Thoracic aorta (tissue), 2 donors: ENCODE measurements at regions not wholly inside any gene's neighbourhood (a gene's known extent, or its start where the extent isn't known, plus 50 kb on each side); places are given as distances from the start of the nearest gene placed in this dataset.

ENCODE experiments used
- ATAC-seq: fragments of 150-250 bp; one replicate; pipeline ENCODE4 v1.8.0; 2017; ENCODE audit warnings: low read depth; ENCODE audit not compliant: insufficient number of reproducible peaks, low FRiP score
- DNase-seq: peaks from one replicate; pipeline ENCODE4 v3.0.0-alpha.2; 2020; ENCODE audit warnings: low spot score
- H3K27ac ChIP-seq, 2 donors: fragments of 200-600 bp; sonication (generic); 1 replicate in 1 of 2; 2 replicates in 1 of 2; pipeline ENCODE4 v1.5.1; 2016; ENCODE audit warnings: mild to moderate bottlenecking in 2 of 2, moderate library complexity in 2 of 2
- H3K27me3 ChIP-seq: fragments of 200-600 bp; sonication (generic); replicated peaks from 2 replicates; pipeline ENCODE4 v1.6.0; 2016; ENCODE audit warnings: mild to moderate bottlenecking; ENCODE audit not compliant: insufficient read depth
- H3K36me3 ChIP-seq: fragments of 200-600 bp; sonication (generic); one replicate; pipeline ENCODE4 v1.5.1; 2016
- H3K4me1 ChIP-seq, 2 donors: fragments of 200-600 bp; sonication (generic); 1 replicate in 1 of 2; 2 replicates in 1 of 2; pipeline versions ENCODE4 v1.5.1 to v1.6.0; 2016; ENCODE audit warnings: low read depth in 2 of 2, mild to moderate bottlenecking in 1 of 2; ENCODE audit not compliant: control insufficient read depth in 1 of 2
- H3K4me3 ChIP-seq: fragments of 200-600 bp; sonication (generic); 2 replicates; pipeline ENCODE4 v1.5.1; 2016; ENCODE audit warnings: mild to moderate bottlenecking
- H3K9me3 ChIP-seq: fragments of 200-600 bp; sonication (generic); 2 replicates; pipeline ENCODE4 v1.5.1; 2016
- CTCF ChIP-seq: fragments of 200-600 bp; sonication (generic); IDR thresholded peaks from one replicate; pipeline ENCODE4 v1.5.1; 2019; ENCODE audit warnings: antibody characterized with exemption

DNA sequence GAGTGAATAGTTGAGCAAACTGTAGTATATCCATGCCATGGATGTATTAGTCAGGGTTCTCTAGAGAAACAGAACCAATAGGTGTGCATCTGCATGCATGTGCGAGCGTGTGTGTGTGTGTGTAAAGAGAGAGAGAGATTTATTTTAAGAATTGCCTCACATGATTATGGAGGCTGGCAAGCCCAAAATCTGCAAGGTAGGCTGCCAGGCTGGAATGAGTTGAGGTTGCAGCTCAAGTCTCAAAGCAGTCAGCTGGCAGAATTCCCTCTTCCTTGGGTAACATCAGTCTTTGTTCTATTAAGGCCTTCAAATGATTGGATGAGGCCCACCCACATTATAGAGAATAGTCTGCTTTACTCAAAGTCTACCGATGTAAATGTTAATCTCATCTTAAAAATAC is 187.8 kb downstream of the ANAPC1 start:
- no peak for TF ChIP-seq CTCF
- no peak for DNase-seq
- H3K4me1 ChIP-seq: peaks cover 4 to 12% of the 10 kb centered on the region in 2 donors
- ATAC-seq: no peak
- H3K9me3 ChIP-seq: no peaks in the 10 kb centered on the region
- H3K36me3 ChIP-seq: no peaks in the 10 kb centered on the region
- H3K4me3 ChIP-seq: no peak overlapping the region
- H3K27ac ChIP-seq: no peak overlapping the region
- no peaks in the 10 kb centered on the region for H3K27me3 ChIP-seq

DNA sequence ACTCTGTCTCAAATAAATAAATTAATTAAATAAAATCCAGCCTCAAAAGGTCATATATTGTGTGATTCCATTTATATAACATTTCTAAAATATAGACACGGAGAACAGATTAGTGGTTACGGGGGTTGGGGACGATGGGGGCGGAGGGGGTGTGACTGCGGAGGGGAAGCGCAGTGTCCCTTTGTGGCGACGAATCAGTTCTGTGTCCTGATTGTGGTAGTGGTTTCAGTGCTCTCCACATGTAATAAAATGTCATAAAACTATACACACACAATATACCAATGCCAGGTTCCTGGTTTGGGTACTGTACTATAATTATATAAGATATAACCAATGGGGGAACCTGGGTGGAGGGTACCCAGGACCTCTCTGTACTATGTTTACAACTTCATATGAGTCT is 186.4 kb downstream of the ANAPC1 start:
- TF ChIP-seq CTCF: no peak
- H3K9me3 ChIP-seq: no peaks in the 10 kb centered on the region
- DNase-seq: no peak
- no peaks in the 10 kb centered on the region for H3K27me3 ChIP-seq
- H3K27ac ChIP-seq: no peak overlapping the region
- ATAC-seq: no peak
- H3K4me1 ChIP-seq: peaks cover 4 to 12% of the 10 kb centered on the region in 2 donors
- H3K36me3 ChIP-seq: no peaks in the 10 kb centered on the region
- H3K4me3 ChIP-seq: no peak overlapping the region

DNA sequence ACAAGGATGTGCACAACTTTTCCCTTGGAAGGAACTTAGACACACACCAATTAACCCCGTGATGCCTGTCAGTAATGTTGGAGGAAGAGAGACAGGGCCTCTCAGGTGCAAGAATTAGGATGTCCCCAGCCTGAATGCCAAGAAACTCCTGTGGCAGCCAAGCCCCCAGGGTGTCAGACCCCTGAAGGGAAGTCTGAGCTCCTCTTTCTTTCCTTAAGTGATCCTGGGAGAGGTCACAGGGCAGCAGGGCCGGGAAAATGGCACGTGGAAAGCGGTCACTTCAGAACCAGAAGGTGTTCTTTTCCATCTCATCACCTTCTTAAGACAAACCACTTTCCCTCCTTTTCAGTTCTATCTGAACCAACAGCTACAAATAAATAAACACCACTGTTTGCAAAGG is 185.9 kb downstream of the ANAPC1 start:
- H3K4me3 ChIP-seq: no peak overlapping the region
- H3K27ac ChIP-seq: no peak overlapping the region
- ATAC-seq (no peak), DNase-seq (no peak)
- H3K9me3 ChIP-seq: no peaks in the 10 kb centered on the region
- H3K27me3 ChIP-seq: no peaks in the 10 kb centered on the region
- H3K4me1 ChIP-seq: peaks cover 4 to 12% of the 10 kb centered on the region in 2 donors
- TF ChIP-seq CTCF: no peak
- no peaks in the 10 kb centered on the region for H3K36me3 ChIP-seq

GRCh38 chr2:111698743-111699554 is 185.0 kb downstream of the ANAPC1 start:
- ATAC-seq: peak; percentile 96
- no peaks in the 10 kb centered on the region for H3K27me3 ChIP-seq
- peak overlapping the region in 1 of 2 donors; percentile 5 for H3K27ac ChIP-seq
- peak overlapping the region; percentile 51 for H3K4me3 ChIP-seq
- H3K36me3 ChIP-seq: no peaks in the 10 kb centered on the region
- no peak for TF ChIP-seq CTCF
- peak; percentile 50 for DNase-seq
- no peaks in the 10 kb centered on the region for H3K9me3 ChIP-seq
- peaks cover 4 to 12% of the 10 kb centered on the region in 2 donors for H3K4me1 ChIP-seq

DNA sequence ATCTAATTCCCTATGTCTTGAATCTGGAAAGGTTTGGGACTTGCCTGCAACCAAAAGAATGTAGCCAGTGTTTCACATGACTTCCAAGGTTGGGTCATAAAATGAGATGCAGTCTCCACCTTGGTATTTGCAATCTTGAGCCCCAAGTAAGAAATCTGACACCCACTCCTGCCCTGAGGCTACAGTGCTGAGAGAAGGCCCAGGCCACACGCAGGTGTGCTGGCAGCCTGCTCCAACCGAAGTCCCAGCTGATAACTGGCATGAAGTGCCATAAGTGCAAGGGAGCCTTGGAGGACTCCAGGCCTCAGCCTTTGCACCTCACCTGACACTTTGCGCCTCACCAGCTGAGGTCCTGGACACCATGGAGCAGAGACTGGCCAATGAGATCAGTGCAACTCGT is 182.7 kb downstream of the ANAPC1 start:
- no peak overlapping the region for H3K27ac ChIP-seq
- no peak overlapping the region for H3K4me3 ChIP-seq
- no peaks in the 10 kb centered on the region for H3K27me3 ChIP-seq
- no peak for TF ChIP-seq CTCF
- DNase-seq: no peak
- no peaks in the 10 kb centered on the region for H3K36me3 ChIP-seq
- no peaks in the 10 kb centered on the region for H3K9me3 ChIP-seq
- H3K4me1 ChIP-seq: peaks cover 4 to 12% of the 10 kb centered on the region in 2 donors
- no peak for ATAC-seq
